Uterus (tissue), 3 donors: ENCODE measurements at regions not wholly inside any gene's neighbourhood (a gene's known extent, or its start where the extent isn't known, plus 50 kb on each side); places are given as distances from the start of the nearest gene placed in this dataset.

Source experiments
- DNase-seq, 2 donors: peaks; one replicate each; pipeline ENCODE4 v3.0.0-alpha.2; 2019 to 2020
- H3K27ac ChIP-seq, 2 donors: fragments of 200-600 bp; sonication (generic); 1 replicate in 1 of 2; 2 replicates in 1 of 2; pipeline ENCODE4 v1.5.1; 2016 to 2018
- H3K27me3 ChIP-seq, 2 donors: fragments of 200-600 bp; sonication (generic); one replicate each; pipeline ENCODE4 v1.5.1; 2018 to 2019; ENCODE audit warnings: control low read depth in 1 of 2
- H3K36me3 ChIP-seq, 2 donors: fragments of 200-600 bp; sonication (generic); one replicate each; pipeline ENCODE4 v1.5.1; 2019; ENCODE audit warnings: control low read depth in 1 of 2
- H3K4me1 ChIP-seq, 2 donors: fragments of 200-600 bp; sonication (generic); one replicate each; pipeline ENCODE4 v1.5.1; 2018 to 2019; ENCODE audit warnings: control low read depth in 1 of 2
- H3K4me3 ChIP-seq, 2 donors: fragments of 200-600 bp; sonication (generic); 1 replicate in 1 of 2; 2 replicates in 1 of 2; pipeline ENCODE4 v1.5.1; 2018 to 2019; ENCODE audit warnings: mild to moderate bottlenecking in 1 of 2
- H3K9me3 ChIP-seq, 2 donors: fragments of 200-600 bp; sonication (generic); one replicate each; pipeline ENCODE4 v1.5.1; 2019; ENCODE audit warnings: control low read depth in 1 of 2
- CTCF ChIP-seq, 4 experiments: fragments of 200-600 bp in 2 of 4; fragments of 450-650 bp in 2 of 4; sonication (generic) in 2 of 4; IDR thresholded peaks; one replicate each; pipeline ENCODE4 v1.5.1; 2016 to 2019; ENCODE audit warnings: antibody characterized with exemption in 4 of 4, mild to moderate bottlenecking in 2 of 4, moderate library complexity in 1 of 4
- POLR2A ChIP-seq, 2 donors: fragments of 450-650 bp; IDR thresholded peaks; one replicate each; pipeline ENCODE4 v1.6.1; 2016; ENCODE audit warnings: antibody characterized with exemption in 2 of 2, mild to moderate bottlenecking in 1 of 2, moderate library complexity in 1 of 2
- intact Hi-C: fragments of 100-400 bp; cut with DNase I; formaldehyde crosslinking; loops from one replicate; pipeline ENCODE4 v1.15.1; 2023; ENCODE audit warnings: low total_unique reads
- donor health status: DM: yes; HTN: yes; CAD: no.

- TF ChIP-seq CTCF (IDR thresholded peaks at IDR 0.05) (no peak), POLR2A (IDR thresholded peaks at IDR 0.05) (no peak)
- no peaks in the 10 kb centered on the region for H3K27me3 ChIP-seq
- H3K4me3 ChIP-seq: no peak overlapping the region
- H3K4me1 ChIP-seq: no peaks in the 10 kb centered on the region
- intact Hi-C loops: no loop called here
- peak overlapping the region; percentile 76 to 86 for H3K27ac ChIP-seq
- DNase-seq: no peak
- no peaks in the 10 kb centered on the region for H3K9me3 ChIP-seq
- H3K36me3 ChIP-seq: no peaks in the 10 kb centered on the region
Observed at GRCh38 chr3:150061288-150062024, 90.8 kb upstream of the PFN2 start.

- no peaks in the 10 kb centered on the region for H3K4me1 ChIP-seq
- no peak overlapping the region for H3K4me3 ChIP-seq
- TF ChIP-seq POLR2A (IDR thresholded peaks at IDR 0.05): no peak
- no peaks in the 10 kb centered on the region for H3K9me3 ChIP-seq
- no peak for DNase-seq
- intact Hi-C loops: no loop called here
- no peaks in the 10 kb centered on the region for H3K36me3 ChIP-seq
- no peaks in the 10 kb centered on the region for H3K27me3 ChIP-seq
- no peak overlapping the region for H3K27ac ChIP-seq
Observed at GRCh38 chr3:150059729-150060128, 89.0 kb upstream of the PFN2 start.

GRCh38 chr3:150059241-150059640 is 88.5 kb upstream of the PFN2 start:
- Histone ChIP-seq H3K4me3 (no peak overlapping the region), H3K4me1 (no peaks in the 10 kb centered on the region), H3K36me3 (no peaks in the 10 kb centered on the region), H3K27me3 (no peaks in the 10 kb centered on the region), H3K9me3 (no peaks in the 10 kb centered on the region), H3K27ac (no peak overlapping the region)
- intact Hi-C loops: no loop called here
- no peak for DNase-seq
- TF ChIP-seq POLR2A (IDR thresholded peaks at IDR 0.05) (no peak), CTCF (IDR thresholded peaks at IDR 0.05) (no peak)

GRCh38 chr3:150057227-150057626 is 86.5 kb upstream of the PFN2 start:
- DNase-seq: no peak
- TF ChIP-seq CTCF (IDR thresholded peaks at IDR 0.05): no peak
- TF ChIP-seq POLR2A (IDR thresholded peaks at IDR 0.05): no peak

GRCh38 chr3:150055332-150055731 is 84.6 kb upstream of the PFN2 start:
- intact Hi-C loops: no loop called here
- DNase-seq: no peak
- TF ChIP-seq CTCF (IDR thresholded peaks at IDR 0.05) (no peak), POLR2A (IDR thresholded peaks at IDR 0.05) (no peak)
- H3K9me3 ChIP-seq: no peaks in the 10 kb centered on the region
- H3K36me3 ChIP-seq: no peaks in the 10 kb centered on the region
- H3K27ac ChIP-seq: no peak overlapping the region
- H3K4me3 ChIP-seq: no peak overlapping the region
- H3K4me1 ChIP-seq: no peaks in the 10 kb centered on the region
- H3K27me3 ChIP-seq: no peaks in the 10 kb centered on the region

More at GRCh38 chr3:150057227-150057626, 86.5 kb upstream of the PFN2 start:
- Histone ChIP-seq H3K4me1 (no peaks in the 10 kb centered on the region), H3K9me3 (no peaks in the 10 kb centered on the region), H3K36me3 (no peaks in the 10 kb centered on the region), H3K4me3 (no peak overlapping the region), H3K27ac (no peak overlapping the region), H3K27me3 (no peaks in the 10 kb centered on the region)
- intact Hi-C loops: no loop called here
